ENCODE measurements at regions not wholly inside any gene's neighbourhood (a gene's known extent, or its start where the extent isn't known, plus 50 kb on each side); places are given as distances from the start of the nearest gene placed in this dataset.
A peak's percentile ranks its signal among the peaks of the same experiment; 100 is the strongest.

GRCh38 chr13:99642841-99643240, 141.6 kb downstream of the TM9SF2 start:
- H3K27me3 Mint-ChIP-seq (ENCODE audit: insufficient read depth, unreplicated experiment) = no peaks in the 10 kb centered on the region
- BruUV-seq (replicated peaks) = no TSS peak
- intact Hi-C loops (cut with micrococcal nuclease) = no loop called here
- H3K36me3 Mint-ChIP-seq (ENCODE audit: insufficient read depth, unreplicated experiment) = no peaks in the 10 kb centered on the region
- no peak for DNase-seq (ENCODE audit: unreplicated experiment)
- H3K27ac Mint-ChIP-seq (ENCODE audit: low read depth, unreplicated experiment) = peak overlapping the region; percentile 46
- CTCF ChIA-PET = no interaction called here
- no peak overlapping the region for H3K4me3 Mint-ChIP-seq (ENCODE audit: unreplicated experiment)
- no peak for TF ChIP-seq CTCF (IDR thresholded peaks at IDR 0.05; ENCODE audit: unreplicated experiment)
- H3K9me3 Mint-ChIP-seq (ENCODE audit: unreplicated experiment) = no peaks in the 10 kb centered on the region
- H3K4me1 Mint-ChIP-seq (ENCODE audit: insufficient read depth, unreplicated experiment) = no peaks in the 10 kb centered on the region
- POLR2A ChIA-PET = no interaction called here

- CTCF ChIA-PET = interaction anchor here (0.6 kb wide), 2 partner anchors 13 to 18 kb away, joined by 3 to 4 read pairs; no protein-coding TSS in a partner anchor
- BruUV-seq (replicated peaks) = no TSS peak
- no peak overlapping the region for H3K4me3 Mint-ChIP-seq (ENCODE audit: unreplicated experiment)
These were observed 140.7 kb downstream of the TM9SF2 start for GRCh38 chr13:99642006-99642405.

GRCh38 chr13:99640260-99640659, 139.0 kb downstream of the TM9SF2 start:
- no peaks in the 10 kb centered on the region for H3K4me1 Mint-ChIP-seq (ENCODE audit: insufficient read depth, unreplicated experiment)
- CTCF ChIA-PET = interaction anchor here (0.6 to 1.4 kb wide), 3 partner anchors 15 to 49 kb away, joined by 3 to 5 read pairs (median 3); no protein-coding TSS in a partner anchor

More at GRCh38 chr13:99642006-99642405, 140.7 kb downstream of the TM9SF2 start:
- POLR2A ChIA-PET = no interaction called here
- no peaks in the 10 kb centered on the region for H3K4me1 Mint-ChIP-seq (ENCODE audit: insufficient read depth, unreplicated experiment)
- H3K9me3 Mint-ChIP-seq (ENCODE audit: unreplicated experiment) = no peaks in the 10 kb centered on the region
- intact Hi-C loops (cut with micrococcal nuclease) = no loop called here
- H3K27me3 Mint-ChIP-seq (ENCODE audit: insufficient read depth, unreplicated experiment) = no peaks in the 10 kb centered on the region
- H3K27ac Mint-ChIP-seq (ENCODE audit: low read depth, unreplicated experiment) = no peak overlapping the region
- no peak for DNase-seq (ENCODE audit: unreplicated experiment)
- TF ChIP-seq CTCF (IDR thresholded peaks at IDR 0.05; ENCODE audit: unreplicated experiment) = no peak
- H3K36me3 Mint-ChIP-seq (ENCODE audit: insufficient read depth, unreplicated experiment) = no peaks in the 10 kb centered on the region

GRCh38 chr13:99639126-99639525, 137.9 kb downstream of the TM9SF2 start:
- H3K9me3 Mint-ChIP-seq (ENCODE audit: unreplicated experiment) = no peaks in the 10 kb centered on the region
- no peaks in the 10 kb centered on the region for H3K4me1 Mint-ChIP-seq (ENCODE audit: insufficient read depth, unreplicated experiment)
- no peaks in the 10 kb centered on the region for H3K27me3 Mint-ChIP-seq (ENCODE audit: insufficient read depth, unreplicated experiment)
- H3K27ac Mint-ChIP-seq (ENCODE audit: low read depth, unreplicated experiment) = no peak overlapping the region
- H3K4me3 Mint-ChIP-seq (ENCODE audit: unreplicated experiment) = no peak overlapping the region
- ChIA-PET CTCF (interaction anchor here (0.7 to 1.5 kb wide), 2 partner anchors 11 to 16 kb away, joined by 3 to 5 read pairs; no protein-coding TSS in a partner anchor), POLR2A (no interaction called here)
- intact Hi-C loops (cut with micrococcal nuclease) = no loop called here
- BruUV-seq (replicated peaks) = no TSS peak
- no peaks in the 10 kb centered on the region for H3K36me3 Mint-ChIP-seq (ENCODE audit: insufficient read depth, unreplicated experiment)
- no peak for DNase-seq (ENCODE audit: unreplicated experiment)
- TF ChIP-seq CTCF (IDR thresholded peaks at IDR 0.05; ENCODE audit: unreplicated experiment) = no peak

More at GRCh38 chr13:99640260-99640659, 139.0 kb downstream of the TM9SF2 start:
- H3K36me3 Mint-ChIP-seq (ENCODE audit: insufficient read depth, unreplicated experiment) = no peaks in the 10 kb centered on the region
- intact Hi-C loops (cut with micrococcal nuclease) = no loop called here
- no peak overlapping the region for H3K27ac Mint-ChIP-seq (ENCODE audit: low read depth, unreplicated experiment)
- no TSS peak for BruUV-seq (replicated peaks)
- TF ChIP-seq CTCF (IDR thresholded peaks at IDR 0.05; ENCODE audit: unreplicated experiment) = no peak
- DNase-seq (ENCODE audit: unreplicated experiment) = no peak
- no peak overlapping the region for H3K4me3 Mint-ChIP-seq (ENCODE audit: unreplicated experiment)
- H3K27me3 Mint-ChIP-seq (ENCODE audit: insufficient read depth, unreplicated experiment) = no peaks in the 10 kb centered on the region
- POLR2A ChIA-PET = no interaction called here
- H3K9me3 Mint-ChIP-seq (ENCODE audit: unreplicated experiment) = no peaks in the 10 kb centered on the region

Data from MCF 10A (cell line).